ENCODE measurements at regions not wholly inside any gene's neighbourhood (a gene's known extent, or its start where the extent isn't known, plus 50 kb on each side); places are given as distances from the start of the nearest gene placed in this dataset.

GRCh38 chr14:61226015-61226654 is 55.0 kb downstream of the TMEM30B start:
- DNase-seq, result no peak

DNA sequence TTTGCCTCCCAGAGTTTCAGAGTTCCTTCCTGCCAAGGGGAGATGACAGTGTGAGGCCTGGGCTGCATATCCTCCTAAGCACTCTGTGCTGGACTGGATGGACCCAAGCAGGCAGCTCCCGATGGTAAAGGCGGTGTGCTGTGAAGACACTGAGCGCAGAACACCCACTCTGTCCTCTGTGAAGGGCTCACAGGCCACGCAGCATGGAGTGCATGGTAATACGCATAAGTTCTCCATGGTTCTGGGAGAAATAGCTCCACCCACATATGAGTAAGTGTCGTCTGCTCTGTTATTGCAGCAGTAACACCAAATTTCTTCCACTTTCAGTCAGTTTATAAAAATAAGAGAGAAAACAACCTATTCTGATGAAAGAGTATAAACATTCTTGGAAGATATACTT is 55.8 kb downstream of the TMEM30B start:
- DNase-seq, result peak in 2 of 56 donors; percentile 1 to 2

GRCh38 chr14:61223552-61223951 is 57.6 kb downstream of the TMEM30B start:
- no peak for DNase-seq

GRCh38 chr14:61222388-61222787 is 58.8 kb downstream of the TMEM30B start:
- no peak for DNase-seq

GRCh38 chr14:61221906-61222305 is 59.2 kb downstream of the TMEM30B start:
- no peak for DNase-seq

- DNase-seq, result no peak
Measured at GRCh38 chr14:61219673-61220072, 61.5 kb downstream of the TMEM30B start.

GRCh38 chr14:61219256-61219655 is 61.9 kb downstream of the TMEM30B start:
- DNase-seq, result no peak

GRCh38 chr14:61218767-61219166 is 62.4 kb downstream of the TMEM30B start:
- DNase-seq, result no peak

DNA sequence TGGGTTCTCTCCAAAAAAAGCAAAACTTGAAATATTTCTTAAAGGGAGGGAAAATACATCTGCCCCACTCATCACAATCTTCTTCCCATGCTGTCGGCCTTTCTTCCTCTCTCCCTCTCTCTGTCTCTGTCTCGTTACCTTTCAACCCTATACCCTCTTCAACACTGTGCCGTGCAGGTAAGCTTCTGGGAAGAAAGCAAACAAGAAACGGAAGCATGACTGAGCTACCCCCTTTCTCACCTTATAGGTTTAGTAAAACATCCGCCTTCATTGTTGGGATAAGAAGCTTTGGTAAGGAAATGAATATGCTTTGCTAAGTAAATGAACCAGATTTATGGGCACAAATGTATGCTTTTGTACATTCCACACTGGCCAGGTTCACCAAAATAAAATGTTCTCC is 63.0 kb downstream of the TMEM30B start:
- no peak for DNase-seq

DNA sequence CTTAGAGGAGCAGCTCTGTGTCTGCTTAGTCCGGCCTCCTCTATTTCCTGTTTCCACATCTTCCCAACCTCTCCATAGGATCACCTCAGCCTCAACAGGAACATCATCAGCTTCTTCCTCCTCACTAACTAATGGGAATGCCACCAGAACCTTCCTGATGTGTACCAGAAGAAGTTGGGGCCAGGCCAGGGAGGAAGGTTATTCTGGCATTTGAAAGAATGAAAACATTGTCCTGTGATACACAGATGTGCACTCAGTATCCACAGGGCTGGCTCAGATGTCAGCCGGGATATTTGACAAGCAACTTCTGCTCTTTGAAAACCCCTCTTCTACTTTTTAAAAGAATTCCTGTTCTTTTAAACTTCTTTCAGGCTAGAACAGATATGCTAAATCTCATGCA is 63.6 kb downstream of the TMEM30B start:
- DNase-seq, result no peak

- DNase-seq, result no peak
Measured at GRCh38 chr14:61215222-61216020, 65.7 kb downstream of the TMEM30B start.

- DNase-seq, result no peak
Measured at GRCh38 chr14:61213920-61214319, 67.2 kb downstream of the TMEM30B start.

DNA sequence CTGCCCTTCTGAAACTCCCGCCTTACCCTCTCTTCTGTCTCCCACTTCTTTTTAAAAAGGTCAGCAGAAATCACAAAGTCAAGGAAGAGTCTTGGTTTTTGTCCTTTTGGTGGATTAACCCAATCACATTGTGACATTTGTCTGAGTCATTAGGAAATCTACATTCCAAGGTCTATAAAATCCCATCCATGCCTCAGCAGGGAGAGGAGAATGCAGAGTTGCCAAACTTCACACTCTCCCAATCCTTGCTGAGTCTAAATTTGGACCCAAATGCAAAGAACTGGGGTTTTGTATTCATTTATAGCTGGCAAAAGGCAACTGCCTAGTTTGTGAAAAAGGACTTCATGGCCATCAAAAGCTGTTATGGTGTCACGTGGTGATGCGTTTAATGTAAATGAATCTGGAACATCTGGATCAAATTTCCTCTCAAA is 67.9 kb downstream of the TMEM30B start:
- no peak for DNase-seq

- no peak for DNase-seq
Measured at GRCh38 chr14:61212546-61212945, 68.6 kb downstream of the TMEM30B start.

DNA sequence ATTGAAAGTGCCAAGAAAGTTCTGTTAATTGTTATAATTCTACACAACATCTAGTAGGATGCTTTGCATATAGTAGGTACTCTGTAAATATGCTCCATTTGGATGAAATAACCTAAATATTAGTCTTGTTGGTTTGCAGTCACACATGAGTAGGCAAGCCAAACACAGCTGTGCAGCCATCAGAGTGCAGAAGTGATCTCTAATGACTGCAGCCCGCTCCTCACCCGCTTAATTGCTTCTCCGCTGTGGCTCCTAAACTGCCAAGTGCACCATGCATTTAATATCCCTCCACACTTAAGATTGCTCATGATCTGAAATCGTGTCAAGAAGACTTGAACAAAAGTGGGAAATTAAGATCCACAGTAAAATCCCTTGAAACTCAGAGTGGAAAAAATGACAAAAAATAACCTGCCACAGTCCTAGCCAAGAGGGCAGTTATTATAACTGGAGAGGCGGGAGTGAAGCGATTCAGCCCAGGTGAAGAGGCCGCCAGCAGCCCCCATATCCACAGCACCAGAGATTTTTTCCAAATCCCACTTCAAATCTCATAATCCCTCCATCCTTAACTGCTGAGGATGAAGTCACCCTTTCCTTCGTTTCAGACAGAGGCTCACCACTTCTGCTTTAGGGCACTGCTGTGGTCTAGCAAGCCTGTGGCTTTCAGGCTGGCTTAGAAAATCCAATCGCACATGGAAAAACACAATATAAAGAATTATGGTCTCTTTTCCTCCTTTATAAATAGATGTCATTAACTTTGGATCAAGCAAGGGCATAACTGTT is 69.5 kb downstream of the TMEM30B start:
- no peak for DNase-seq

GRCh38 chr14:61203081-61203753 is 77.9 kb downstream of the TMEM30B start:
- no peak for DNase-seq

GRCh38 chr14:61202124-61202523 is 79.0 kb downstream of the TMEM30B start:
- no peak for DNase-seq

GRCh38 chr14:61201171-61201570 is 80.0 kb downstream of the TMEM30B start:
- no peak for DNase-seq

DNA sequence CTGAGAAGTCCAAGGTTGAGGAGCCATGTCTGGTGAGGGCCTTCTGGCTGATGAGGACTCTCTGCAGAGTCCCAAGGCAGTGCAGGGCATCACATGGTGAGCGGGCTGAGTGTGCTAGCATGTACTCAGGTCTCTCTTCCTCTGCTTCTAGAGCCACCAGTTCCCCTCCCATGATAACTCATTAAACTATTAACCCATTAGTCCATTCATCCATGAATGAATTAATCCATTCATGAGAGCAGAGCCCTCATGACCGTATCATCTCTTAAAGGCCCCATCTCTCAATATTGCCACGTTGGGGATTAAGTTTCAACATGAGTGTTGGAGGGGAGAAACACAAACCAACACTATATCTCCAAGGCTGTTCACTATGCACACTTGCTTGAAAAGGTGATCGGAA is 83.7 kb downstream of the TMEM30B start:
- DNase-seq, result no peak

GRCh38 chr14:61196792-61197191 is 84.3 kb downstream of the TMEM30B start:
- no peak for DNase-seq

DNA sequence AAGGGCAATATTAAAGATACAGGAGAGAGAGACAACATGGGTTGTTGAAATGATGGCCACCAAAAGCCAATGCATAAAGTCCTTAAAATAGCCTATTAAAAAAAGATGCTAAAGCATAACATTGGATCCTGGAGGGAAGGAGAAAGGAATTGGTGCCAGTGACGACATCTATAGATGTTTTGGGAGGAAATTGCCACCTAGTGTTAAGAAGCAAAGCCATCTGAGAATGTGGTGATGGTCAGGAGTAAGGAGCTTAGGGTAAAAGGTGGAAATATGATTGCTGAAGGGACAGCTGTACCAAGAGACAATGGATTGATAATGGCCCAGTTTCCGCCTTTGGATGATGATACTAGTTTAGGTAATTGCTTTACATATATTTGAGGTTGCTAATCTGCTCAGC is 85.1 kb downstream of the TMEM30B start:
- DNase-seq, result no peak

- DNase-seq, result no peak
Measured at GRCh38 chr14:61193476-61193875, 87.7 kb downstream of the TMEM30B start.
